Endothelial cell of umbilical vein (primary cell): ENCODE measurements at regions not wholly inside any gene's neighbourhood (a gene's known extent, or its start where the extent isn't known, plus 50 kb on each side); places are given as distances from the start of the nearest gene placed in this dataset.
A peak's percentile ranks its signal among the peaks of the same experiment; 100 is the strongest.
"Not testable (repeated sequence)": the region's sequence is repeated elsewhere in the genome, so short reads cannot be mapped to it uniquely, and the experiment has no call there.

Source experiments
- BruUV-seq: library from RNA; stranded (reverse); fragments of 400-500 nt; replicated peaks from 2 replicates; lab custom pipeline; 2021; lab: Mats Ljungman, UMichigan
- CTCF ChIA-PET: fragments of 300-600, 350-600 bp; sonication (Branson Sonifier 250); formaldehyde crosslinking; loops from one replicate; lab custom pipeline; 2021; ENCODE audit warnings: antibody characterized with exemption, inconsistent platforms; lab: Charles Lee
- POLR2A ChIA-PET: fragments of 300-600, 350-600 bp; sonication (Branson Sonifier 250); formaldehyde crosslinking; loops from one replicate; lab custom pipeline; 2021; ENCODE audit warnings: antibody characterized with exemption, inconsistent platforms; lab: Charles Lee
- DNase-seq: peaks from one replicate; pipeline ENCODE4 v3.0.0-alpha.2; 2011; ENCODE audit warnings: low read depth, low spot score
- FAIRE-seq: peaks from 2 replicates; lab custom pipeline; 2011; peaks lifted over from hg19 to GRCh38; lab: Jason Lieb, UNC
- H2AFZ ChIP-seq: 2 replicates; pipeline ENCODE4 v1.6.0; 2012; ENCODE audit warnings: low read depth, low read length, control low read depth, inconsistent platforms
- H3K27ac ChIP-seq: 2 replicates; pipeline ENCODE4 v1.5.1; 2011; ENCODE audit warnings: low read depth, mild to moderate bottlenecking, control low read depth, low read length, moderate library complexity; ENCODE audit not compliant: insufficient read depth
- H3K27me3 ChIP-seq, 2 experiments: 2 replicates each; pipeline versions ENCODE4 v1.6.0 to v1.6.1; 2011; ENCODE audit warnings: low read length in 2 of 2, mixed read lengths in 1 of 2; ENCODE audit not compliant: control insufficient read depth in 2 of 2, insufficient read depth in 2 of 2
- H3K36me3 ChIP-seq, 2 experiments: 2 replicates in 1 of 2; 3 replicates in 1 of 2; pipeline ENCODE4 v1.5.1; 2011; ENCODE audit warnings: low read length in 2 of 2, mild to moderate bottlenecking in 1 of 2, moderate library complexity in 1 of 2; ENCODE audit not compliant: control insufficient read depth in 2 of 2, insufficient read depth in 2 of 2; ENCODE audit errors: extremely low read depth in 1 of 2
- H3K4me1 ChIP-seq: 3 replicates; pipeline ENCODE4 v1.5.1; 2011; ENCODE audit warnings: mild to moderate bottlenecking, low read length; ENCODE audit not compliant: control insufficient read depth, insufficient read depth; ENCODE audit errors: extremely low read depth
- H3K4me2 ChIP-seq: 2 replicates; pipeline ENCODE4 v1.6.1; 2011; ENCODE audit warnings: low read length, control low read depth, mixed read lengths; ENCODE audit not compliant: insufficient read depth
- H3K4me3 ChIP-seq, 3 experiments: fragments of 200-600 bp in 1 of 3; sonication (generic), shearing (Covaris generic) in 1 of 3; replicated peaks in 1 of 3; 2 replicates each; pipeline ENCODE4 v1.5.1; 2011 to 2016; ENCODE audit warnings: control low read depth in 3 of 3, low read length in 3 of 3, mild to moderate bottlenecking in 2 of 3, inconsistent platforms in 1 of 3, low read depth in 1 of 3, moderate library complexity in 1 of 3; ENCODE audit not compliant: insufficient read depth in 1 of 3
- H3K79me2 ChIP-seq: 2 replicates; pipeline ENCODE4 v1.6.0; 2012; ENCODE audit warnings: low read length, inconsistent platforms; ENCODE audit not compliant: control insufficient read depth, insufficient read depth
- H3K9ac ChIP-seq: replicated peaks from 2 replicates; pipeline ENCODE3; 2011; ENCODE audit warnings: low read length, control low read depth; ENCODE audit not compliant: insufficient read depth; ENCODE audit errors: extremely low read depth
- H3K9me1 ChIP-seq: replicated peaks from 3 replicates; pipeline ENCODE4 v1.6.0; 2011; ENCODE audit warnings: mild to moderate bottlenecking, low read length; ENCODE audit not compliant: control insufficient read depth, insufficient read depth; ENCODE audit errors: extremely low read depth
- H3K9me3 ChIP-seq: replicated peaks from 2 replicates; pipeline ENCODE4 v1.5.1; 2012; ENCODE audit warnings: low read length, inconsistent platforms; ENCODE audit not compliant: control insufficient read depth, insufficient read depth
- H4K20me1 ChIP-seq: replicated peaks from 2 replicates; pipeline ENCODE3; 2011; ENCODE audit warnings: mild to moderate bottlenecking, low read length; ENCODE audit not compliant: control insufficient read depth, insufficient read depth; ENCODE audit errors: extremely low read depth
- CTCF ChIP-seq, 2 donors: IDR thresholded peaks; 1 replicate in 1 of 2; 2 replicates in 1 of 2; pipeline ENCODE4 v1.5.1; 2011; ENCODE audit warnings: low read length in 2 of 2, mild to moderate bottlenecking in 2 of 2, moderate library complexity in 2 of 2, control low read depth in 1 of 2, inconsistent platforms in 1 of 2, low read depth in 1 of 2; ENCODE audit not compliant: insufficient read depth in 1 of 2; ENCODE audit errors: extremely low read depth in 1 of 2
- EZH2 ChIP-seq: IDR thresholded peaks from 2 replicates; pipeline ENCODE4 v1.6.1; 2012; ENCODE audit warnings: borderline replicate concordance, low read depth, mild to moderate bottlenecking, moderate library complexity, low read length, inconsistent platforms; ENCODE audit not compliant: severe bottlenecking
- FOS ChIP-seq: IDR thresholded peaks from 2 replicates; pipeline ENCODE4 v1.6.1; 2011; ENCODE audit warnings: mild to moderate bottlenecking, low read length, moderate library complexity, borderline replicate concordance; ENCODE audit not compliant: insufficient read depth
- GATA2 ChIP-seq: IDR thresholded peaks from 2 replicates; pipeline ENCODE4 v1.7.0; 2011; ENCODE audit warnings: low read depth, mild to moderate bottlenecking, moderate library complexity, mixed read lengths, low read length; ENCODE audit not compliant: insufficient read length, insufficient read depth
- JUN ChIP-seq: IDR thresholded peaks from 2 replicates; pipeline ENCODE4 v1.6.1; 2011; ENCODE audit warnings: borderline replicate concordance, low read depth; ENCODE audit not compliant: insufficient read length, insufficient read depth
- MYC ChIP-seq: IDR thresholded peaks from one replicate; pipeline ENCODE4 v1.6.1; 2011; ENCODE audit warnings: mild to moderate bottlenecking, low read depth, low read length
- POLR2A ChIP-seq: IDR thresholded peaks from 2 replicates; pipeline ENCODE4 v1.6.1; 2012; ENCODE audit warnings: low read depth, mild to moderate bottlenecking, control low read depth, low read length
- POLR2AphosphoS5 ChIP-seq: IDR thresholded peaks from 2 replicates; pipeline ENCODE4 v1.6.1; 2012; ENCODE audit warnings: low read depth, mild to moderate bottlenecking, control low read depth, low read length, moderate library complexity; ENCODE audit not compliant: insufficient read depth
- dilution Hi-C: fragments of 300-500 bp; cut with MboI; formaldehyde crosslinking; loops from one replicate; pipeline ENCODE4 v1.15.0; 2019; ENCODE audit warnings: low sequenced_read_pairs; ENCODE audit not compliant: extremely low pct_ligation_motif_present
- intact Hi-C: fragments of 100-400 bp; cut with micrococcal nuclease; formaldehyde crosslinking; loops from one replicate; pipeline ENCODE4 v1.10.0; 2022
- TF ChIP-seq, protein P1 (sequence below): IDR thresholded peaks from 2 replicates; pipeline ENCODE4 v1.6.1; 2011; ENCODE audit not compliant: insufficient read depth, insufficient read length

- H3K9ac ChIP-seq: no peak overlapping the region
- no peak for DNase-seq
- H3K9me3 ChIP-seq: no peaks in the 10 kb centered on the region
- ChIA-PET POLR2A (no interaction called here), CTCF (interaction anchor here (0.7 to 5.8 kb wide), 9 partner anchors 10 to 512 kb away, joined by 3 to 76 read pairs (median 4); no protein-coding TSS in a partner anchor)
- peaks cover 3% of the 10 kb centered on the region for H3K4me1 ChIP-seq
- no peak overlapping the region for H3K27ac ChIP-seq
- no peaks in the 10 kb centered on the region for H3K36me3 ChIP-seq
- peaks cover 0 to 3% of the 10 kb centered on the region in 2 experiments for H3K27me3 ChIP-seq
- dilution Hi-C loops (no loop called here), intact Hi-C loops (loop anchor here (5.0 kb wide), 2 partner anchors 71 to 161 kb away; no protein-coding TSS in a partner anchor)
- H3K9me1 ChIP-seq: no peaks in the 10 kb centered on the region
- H3K4me2 ChIP-seq: no peak overlapping the region
- no peak for FAIRE-seq
- TF ChIP-seq, protein P1, sequence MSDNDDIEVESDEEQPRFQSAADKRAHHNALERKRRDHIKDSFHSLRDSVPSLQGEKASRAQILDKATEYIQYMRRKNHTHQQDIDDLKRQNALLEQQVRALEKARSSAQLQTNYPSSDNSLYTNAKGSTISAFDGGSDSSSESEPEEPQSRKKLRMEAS: no peak
- TF ChIP-seq JUN (no peak), POLR2A (no peak), EZH2 (no peak), POLR2AphosphoS5 (no peak), CTCF (IDR thresholded peaks at IDR 0.05; ENCODE audit: extremely low read depth in 1 of 2, insufficient read depth in 1 of 2, low read depth in 1 of 2, low read length in 2 of 2) (no peak), GATA2 (no peak), FOS (no peak), MYC (no peak)
- peak overlapping the region; percentile 65 for H2AFZ ChIP-seq
- no peaks in the 10 kb centered on the region for H3K79me2 ChIP-seq
- H4K20me1 ChIP-seq: no peaks in the 10 kb centered on the region
- H3K4me3 ChIP-seq: no peak overlapping the region
- no TSS peak for BruUV-seq
Observed at GRCh38 chr4:155441475-155441874, 64.7 kb upstream of the MAP9 start.

DNA sequence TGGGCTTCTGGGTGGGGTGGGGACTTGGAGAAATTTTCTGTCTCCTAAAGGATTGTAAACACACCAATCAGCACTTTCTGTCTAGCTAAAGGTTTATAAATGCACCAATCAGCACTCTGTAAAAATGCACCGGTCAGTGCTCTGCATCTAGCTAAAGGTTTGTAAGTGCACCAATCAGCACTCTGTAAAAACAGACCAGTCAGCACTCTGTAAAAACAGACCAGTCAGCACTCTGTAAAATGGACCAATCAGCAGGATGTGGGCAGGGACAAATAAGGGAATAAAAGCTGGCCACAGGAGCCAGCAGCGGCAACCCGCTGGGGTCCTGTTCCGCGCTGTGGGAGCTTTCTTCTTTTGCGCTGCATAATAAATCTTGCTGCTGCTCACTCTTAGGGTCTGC, 63.0 kb upstream of the MAP9 start:
- CTCF ChIA-PET: interaction anchor here (1.6 to 5.8 kb wide), 2 partner anchors 347 to 514 kb away, joined by 5 to 76 read pairs; partner anchors contain the start of gene CTSO
- H3K4me3 ChIP-seq, H3K9me3 ChIP-seq, POLR2A ChIA-PET, BruUV-seq, H3K79me2 ChIP-seq, FAIRE-seq, H3K4me1 ChIP-seq, H3K9ac ChIP-seq, H3K9me1 ChIP-seq, H3K36me3 ChIP-seq, H3K4me2 ChIP-seq, H4K20me1 ChIP-seq, H3K27me3 ChIP-seq, DNase-seq, H3K27ac ChIP-seq, dilution Hi-C loops, H2AFZ ChIP-seq: not testable (repeated sequence)
- intact Hi-C loops: loop anchor here (5.0 kb wide), 2 partner anchors 73 to 163 kb away; no protein-coding TSS in a partner anchor
